ENCODE measurements at regions not wholly inside any gene's neighbourhood (a gene's known extent, or its start where the extent isn't known, plus 50 kb on each side); places are given as distances from the start of the nearest gene placed in this dataset.

- TF ChIP-seq CTCF (conservative IDR thresholded peaks at IDR 0.05 in 1 of 2, IDR thresholded peaks at IDR 0.05 in 1 of 2; ENCODE audit: low read depth in 1 of 2, low read length in 2 of 2) (no peak), EZH2 (IDR thresholded peaks at IDR 0.05; ENCODE audit: low read length, missing control alignments) (no peak)
These were observed 636.8 kb upstream of the LINC00305 start for GRCh38 chr18:64785686-64786085.

Data from fibroblast of lung (primary cell).